ENCODE measurements at regions not wholly inside any gene's neighbourhood (a gene's known extent, or its start where the extent isn't known, plus 50 kb on each side); places are given as distances from the start of the nearest gene placed in this dataset.
"Not testable (repeated sequence)": the region's sequence is repeated elsewhere in the genome, so short reads cannot be mapped to it uniquely, and the experiment has no call there.

DNA sequence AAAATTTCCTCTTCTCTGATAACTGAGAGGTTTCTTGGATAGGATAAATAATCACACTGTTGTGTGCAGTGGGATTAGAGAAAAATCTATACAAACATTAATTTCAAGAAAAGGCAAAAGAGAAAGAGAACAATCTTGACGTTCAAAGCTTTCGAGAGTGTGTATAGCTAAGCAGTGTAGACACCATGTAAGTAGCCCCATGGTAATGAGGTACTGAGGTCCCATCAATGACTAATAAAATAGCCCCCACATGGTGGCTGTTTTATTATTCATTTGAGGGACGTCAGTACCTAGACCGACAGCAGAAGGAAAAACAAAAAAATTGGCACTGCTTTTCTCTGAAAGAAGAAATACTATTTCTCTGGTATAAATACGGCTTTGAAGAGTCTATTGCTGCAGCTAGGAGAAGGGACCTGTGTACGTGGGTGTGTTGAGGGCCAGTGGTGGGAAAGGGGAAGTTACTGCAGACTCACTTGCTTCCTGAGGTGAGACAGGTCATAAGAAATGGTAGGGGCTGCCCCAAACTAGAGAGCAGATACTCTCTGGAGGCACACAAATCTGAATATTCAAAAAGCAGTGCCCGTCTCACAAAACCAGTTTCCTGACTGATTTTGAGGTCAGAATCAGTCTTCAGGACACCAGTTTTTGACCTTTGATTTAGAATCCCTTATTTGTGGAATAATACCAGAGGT, 339.8 kb downstream of the EMP1 start:
- no peak overlapping the region for H3K27ac ChIP-seq (ENCODE audit: low read length)
- H3K9ac ChIP-seq (ENCODE audit: low read length in 2 of 2): no peak overlapping the region
- H3K27me3 ChIP-seq (ENCODE audit: control insufficient read depth in 1 of 2, insufficient read depth in 2 of 2, low read length in 2 of 2): peaks cover 0 to 1% of the 10 kb centered on the region in 2 donors
- no peak overlapping the region for H3K4me3 ChIP-seq (ENCODE audit: low read length in 2 of 2)
- no peaks in the 10 kb centered on the region for H3K9me3 ChIP-seq (ENCODE audit: control insufficient read depth in 2 of 2, low read length in 2 of 2)
- H3K4me1 ChIP-seq (ENCODE audit: control insufficient read depth, insufficient read depth, low read length): peaks cover 2% of the 10 kb centered on the region
- no peaks in the 10 kb centered on the region for H3K36me3 ChIP-seq (ENCODE audit: control insufficient read depth in 2 of 2, insufficient read depth in 2 of 2, low read length in 2 of 2)

DNA sequence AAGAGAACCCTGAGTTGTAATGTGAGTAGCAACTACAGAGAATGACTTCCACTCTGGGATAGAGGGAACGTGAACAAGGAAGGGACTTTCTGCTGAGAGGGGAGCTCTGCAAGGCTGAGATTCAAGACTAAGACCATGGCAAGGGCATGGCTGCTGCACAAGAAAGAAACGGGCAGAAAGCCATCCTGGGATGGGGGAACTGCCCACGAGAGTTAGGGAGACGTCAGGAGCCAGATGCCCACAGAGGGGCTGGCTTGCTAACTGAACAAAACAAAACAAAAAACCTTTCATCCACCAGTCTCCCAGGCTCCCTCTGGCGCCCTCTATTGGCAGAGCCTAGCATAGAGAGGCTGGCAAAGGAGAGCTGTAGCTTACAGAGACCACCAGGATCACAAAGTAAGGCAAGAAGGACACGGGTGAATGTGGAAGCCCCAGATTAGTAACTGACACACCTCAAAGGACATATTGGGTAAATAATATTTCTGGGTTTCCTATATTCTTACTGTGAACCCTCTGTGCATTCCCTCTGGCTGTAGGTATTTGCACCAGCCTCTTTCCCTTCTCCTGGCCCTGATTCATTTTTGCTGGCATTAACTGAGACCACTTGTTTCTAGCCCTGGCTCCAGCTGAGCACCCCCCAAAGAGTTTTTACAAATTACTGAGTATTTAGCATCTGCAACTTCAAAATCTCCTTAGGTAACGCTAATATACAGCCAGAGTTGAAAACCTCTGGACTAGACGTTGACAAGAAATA, 338.3 kb downstream of the EMP1 start:
- Histone ChIP-seq H3K4me3 (ENCODE audit: low read length in 2 of 2) (peak overlapping the region in 1 of 2 donors; percentile 58), H3K36me3 (ENCODE audit: control insufficient read depth in 2 of 2, insufficient read depth in 2 of 2, low read length in 2 of 2) (no peaks in the 10 kb centered on the region), H3K27me3 (ENCODE audit: control insufficient read depth in 1 of 2, insufficient read depth in 2 of 2, low read length in 2 of 2) (no peaks in the 10 kb centered on the region), H3K27ac (ENCODE audit: low read length) (no peak overlapping the region), H3K9me3 (ENCODE audit: control insufficient read depth in 2 of 2, low read length in 2 of 2) (no peaks in the 10 kb centered on the region), H3K4me1 (ENCODE audit: control insufficient read depth, insufficient read depth, low read length) (peaks cover 2% of the 10 kb centered on the region), H3K9ac (ENCODE audit: low read length in 2 of 2) (no peak overlapping the region)

DNA sequence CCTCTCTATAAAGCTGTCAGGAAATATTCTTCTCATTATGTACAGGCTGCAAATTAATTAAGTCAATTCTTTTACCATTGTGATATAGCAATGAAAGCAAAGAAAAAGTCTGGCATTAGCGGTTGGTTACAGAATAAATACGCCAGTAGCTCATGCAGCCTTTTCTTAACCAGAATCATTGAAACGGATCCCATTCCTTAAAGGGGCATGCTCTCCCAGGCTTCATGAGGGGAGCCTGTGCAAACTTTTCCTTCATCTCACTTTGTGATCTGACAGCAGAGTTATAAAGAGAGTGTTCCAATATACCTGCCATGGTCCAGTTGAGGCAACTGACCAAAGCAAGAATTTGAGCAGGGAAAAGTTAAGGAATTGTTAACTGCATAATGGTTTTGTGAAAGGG, 337.7 kb downstream of the EMP1 start:
- H3K9me3 ChIP-seq (ENCODE audit: control insufficient read depth in 2 of 2, low read length in 2 of 2): no peaks in the 10 kb centered on the region
- H3K27ac ChIP-seq (ENCODE audit: low read length): no peak overlapping the region
- no peaks in the 10 kb centered on the region for H3K27me3 ChIP-seq (ENCODE audit: control insufficient read depth in 1 of 2, insufficient read depth in 2 of 2, low read length in 2 of 2)
- H3K36me3 ChIP-seq (ENCODE audit: control insufficient read depth in 2 of 2, insufficient read depth in 2 of 2, low read length in 2 of 2): no peaks in the 10 kb centered on the region
- H3K4me1 ChIP-seq (ENCODE audit: control insufficient read depth, insufficient read depth, low read length): peaks cover 2% of the 10 kb centered on the region
- H3K4me3 ChIP-seq (ENCODE audit: low read length in 2 of 2): peak overlapping the region in 1 of 2 donors; percentile 58
- no peak overlapping the region for H3K9ac ChIP-seq (ENCODE audit: low read length in 2 of 2)

DNA sequence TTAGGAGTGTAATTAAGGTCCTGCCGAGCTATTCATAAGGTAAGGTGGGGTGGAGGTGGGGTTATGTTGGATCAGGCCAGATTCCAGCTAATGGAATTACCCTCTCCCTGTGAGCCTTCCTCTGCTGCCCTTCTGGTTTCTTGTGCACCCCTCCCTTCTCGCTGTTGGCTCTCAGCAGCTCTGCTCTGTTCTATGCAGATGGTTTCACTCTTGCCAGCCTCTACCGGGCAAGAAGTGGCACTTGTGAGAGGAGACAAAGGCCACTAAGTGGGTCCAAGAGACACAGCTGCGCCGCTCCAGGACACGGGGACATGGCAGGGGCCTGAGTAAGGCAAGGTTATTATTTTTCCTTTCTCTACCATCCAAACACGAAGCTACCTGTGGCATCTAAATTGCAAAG, 334.4 kb downstream of the EMP1 start:
- Histone ChIP-seq H3K27me3 (ENCODE audit: control insufficient read depth in 1 of 2, insufficient read depth in 2 of 2, low read length in 2 of 2) (no peaks in the 10 kb centered on the region), H3K36me3 (ENCODE audit: control insufficient read depth in 2 of 2, insufficient read depth in 2 of 2, low read length in 2 of 2) (no peaks in the 10 kb centered on the region), H3K4me1 (ENCODE audit: control insufficient read depth, insufficient read depth, low read length) (peaks cover 2% of the 10 kb centered on the region), H3K4me3 (ENCODE audit: low read length in 2 of 2) (no peak overlapping the region), H3K27ac (ENCODE audit: low read length) (no peak overlapping the region), H3K9ac (ENCODE audit: low read length in 2 of 2) (no peak overlapping the region), H3K9me3 (ENCODE audit: control insufficient read depth in 2 of 2, low read length in 2 of 2) (no peaks in the 10 kb centered on the region)

DNA sequence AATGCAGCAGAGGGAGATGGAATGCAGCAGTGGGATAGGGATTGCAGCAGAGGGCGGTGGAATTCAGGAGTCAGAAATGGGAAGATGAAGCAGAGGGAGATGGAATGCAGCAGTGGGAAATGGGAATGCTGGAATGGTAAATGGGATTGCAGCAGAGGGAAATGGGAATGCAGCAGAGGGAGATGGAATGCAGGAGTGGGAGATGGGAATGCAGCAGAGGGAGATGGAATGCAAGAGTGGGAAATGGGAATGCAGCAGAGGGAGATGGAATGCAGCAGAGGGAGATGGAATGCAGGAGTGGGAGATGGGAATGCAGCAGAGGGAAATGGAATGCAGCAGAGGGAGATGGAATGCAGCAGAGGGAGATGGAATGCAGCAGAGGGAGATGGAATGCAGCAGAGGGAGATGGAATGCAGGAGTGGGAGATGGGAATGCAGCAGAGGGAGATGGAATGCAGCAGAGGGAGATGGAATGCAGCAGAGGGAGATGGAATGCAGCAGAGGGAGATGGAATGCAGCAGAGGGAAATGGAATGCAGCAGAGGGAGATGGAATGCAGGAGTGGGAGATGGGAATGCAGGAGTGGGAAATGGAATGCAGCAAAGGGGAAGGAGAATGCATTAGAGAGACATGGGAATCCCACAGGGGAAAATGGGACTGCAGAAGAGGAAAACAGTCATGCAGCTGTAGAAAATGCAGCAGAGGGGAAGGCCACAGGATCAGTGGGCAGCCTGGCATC, 329.8 kb downstream of the EMP1 start:
- not testable (repeated sequence) for H3K27ac ChIP-seq (ENCODE audit: low read length); H3K4me1 ChIP-seq (ENCODE audit: control insufficient read depth, insufficient read depth, low read length); H3K9ac ChIP-seq (ENCODE audit: low read length in 2 of 2); H3K9me3 ChIP-seq (ENCODE audit: control insufficient read depth in 2 of 2, low read length in 2 of 2); H3K4me3 ChIP-seq (ENCODE audit: low read length in 2 of 2); H3K27me3 ChIP-seq (ENCODE audit: control insufficient read depth in 1 of 2, insufficient read depth in 2 of 2, low read length in 2 of 2); H3K36me3 ChIP-seq (ENCODE audit: control insufficient read depth in 2 of 2, insufficient read depth in 2 of 2, low read length in 2 of 2)

DNA sequence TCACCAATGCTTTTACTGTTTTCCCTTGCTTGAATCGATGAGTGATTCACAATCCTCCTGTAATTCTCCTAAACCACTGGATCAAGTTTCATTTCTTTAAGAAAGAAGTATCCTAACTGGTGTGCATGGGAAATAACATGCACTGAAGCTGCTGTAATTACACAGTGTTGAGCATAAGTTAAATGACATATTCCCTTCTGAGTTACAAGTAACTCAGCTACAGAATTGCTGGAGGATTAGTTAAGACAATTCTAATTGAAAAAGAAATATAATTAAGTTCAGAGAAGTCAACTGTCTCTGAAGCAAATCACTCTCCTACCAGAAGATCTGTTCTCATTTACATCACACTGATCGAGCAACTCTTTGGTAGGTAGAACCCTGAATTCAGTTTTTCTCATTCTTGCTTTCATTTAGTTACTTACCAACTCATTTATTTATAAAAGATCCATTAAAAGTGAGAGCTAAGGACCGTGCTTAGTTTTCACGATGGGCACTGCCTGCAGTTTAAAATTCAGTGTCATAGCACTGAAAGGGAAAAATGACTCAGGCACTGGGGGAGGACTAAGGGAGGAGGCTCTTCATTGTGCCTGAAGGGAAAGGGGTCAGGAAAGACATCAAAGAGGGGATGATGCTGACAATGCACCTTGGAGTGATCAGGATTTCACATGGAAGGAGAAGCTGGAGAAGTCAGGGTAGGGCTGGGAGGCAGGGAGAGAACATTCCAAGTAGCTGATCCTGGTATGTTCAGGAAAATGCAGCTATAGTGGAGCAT, 327.2 kb downstream of the EMP1 start:
- Histone ChIP-seq H3K4me3 (ENCODE audit: low read length in 2 of 2) (no peak overlapping the region), H3K9me3 (ENCODE audit: control insufficient read depth in 2 of 2, low read length in 2 of 2) (no peaks in the 10 kb centered on the region), H3K27ac (ENCODE audit: low read length) (no peak overlapping the region), H3K9ac (ENCODE audit: low read length in 2 of 2) (no peak overlapping the region), H3K36me3 (ENCODE audit: control insufficient read depth in 2 of 2, insufficient read depth in 2 of 2, low read length in 2 of 2) (no peaks in the 10 kb centered on the region), H3K27me3 (ENCODE audit: control insufficient read depth in 1 of 2, insufficient read depth in 2 of 2, low read length in 2 of 2) (no peaks in the 10 kb centered on the region), H3K4me1 (ENCODE audit: control insufficient read depth, insufficient read depth, low read length) (peaks cover 3% of the 10 kb centered on the region)

DNA sequence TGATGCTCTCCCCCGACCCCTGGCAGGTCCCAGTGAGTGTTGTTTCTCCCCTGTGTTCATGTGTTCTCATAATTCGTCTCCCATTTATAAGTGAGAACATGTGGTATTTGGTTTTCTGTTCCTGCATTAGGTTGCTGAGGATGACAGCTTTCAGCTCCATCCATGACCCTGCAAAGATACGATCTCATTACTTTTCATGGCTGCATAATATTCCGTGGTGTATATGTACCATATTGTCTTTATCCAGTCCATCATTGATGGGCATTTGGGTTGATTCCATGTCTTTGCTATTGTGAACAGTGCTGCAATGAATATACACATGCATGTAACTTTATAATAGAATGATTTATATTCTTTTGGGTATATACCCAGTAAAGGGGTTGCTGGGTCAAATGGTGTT, 321.5 kb downstream of the EMP1 start:
- H3K9me3 ChIP-seq (ENCODE audit: control insufficient read depth in 2 of 2, low read length in 2 of 2); H3K4me3 ChIP-seq (ENCODE audit: low read length in 2 of 2); H3K27ac ChIP-seq (ENCODE audit: low read length); H3K36me3 ChIP-seq (ENCODE audit: control insufficient read depth in 2 of 2, insufficient read depth in 2 of 2, low read length in 2 of 2); H3K9ac ChIP-seq (ENCODE audit: low read length in 2 of 2); H3K4me1 ChIP-seq (ENCODE audit: control insufficient read depth, insufficient read depth, low read length); H3K27me3 ChIP-seq (ENCODE audit: control insufficient read depth in 1 of 2, insufficient read depth in 2 of 2, low read length in 2 of 2): not testable (repeated sequence)

DNA sequence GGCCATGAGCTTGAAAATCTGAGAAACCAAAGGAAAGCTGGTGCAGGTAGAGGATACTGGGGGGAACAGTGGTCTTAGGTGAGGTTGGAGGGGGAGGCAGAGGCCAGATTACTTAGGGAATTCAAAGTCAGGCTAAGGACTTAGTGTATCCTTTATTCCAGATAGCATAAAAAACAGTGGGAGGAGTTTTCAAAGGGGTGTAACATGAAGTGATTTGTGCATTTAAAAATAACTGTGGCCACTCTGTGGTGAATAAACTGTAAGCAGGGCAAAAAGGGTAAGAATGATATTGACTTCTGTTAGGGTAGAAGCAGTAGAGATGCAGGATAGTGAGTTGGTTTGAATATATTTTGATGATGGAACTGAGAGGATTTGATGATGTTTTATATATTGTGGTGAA, 313.2 kb downstream of the EMP1 start:
- Histone ChIP-seq H3K9me3 (ENCODE audit: control insufficient read depth in 2 of 2, low read length in 2 of 2) (peaks cover 0 to 2% of the 10 kb centered on the region in 2 donors), H3K4me3 (ENCODE audit: low read length in 2 of 2) (no peak overlapping the region), H3K27me3 (ENCODE audit: control insufficient read depth in 1 of 2, insufficient read depth in 2 of 2, low read length in 2 of 2) (no peaks in the 10 kb centered on the region)

DNA sequence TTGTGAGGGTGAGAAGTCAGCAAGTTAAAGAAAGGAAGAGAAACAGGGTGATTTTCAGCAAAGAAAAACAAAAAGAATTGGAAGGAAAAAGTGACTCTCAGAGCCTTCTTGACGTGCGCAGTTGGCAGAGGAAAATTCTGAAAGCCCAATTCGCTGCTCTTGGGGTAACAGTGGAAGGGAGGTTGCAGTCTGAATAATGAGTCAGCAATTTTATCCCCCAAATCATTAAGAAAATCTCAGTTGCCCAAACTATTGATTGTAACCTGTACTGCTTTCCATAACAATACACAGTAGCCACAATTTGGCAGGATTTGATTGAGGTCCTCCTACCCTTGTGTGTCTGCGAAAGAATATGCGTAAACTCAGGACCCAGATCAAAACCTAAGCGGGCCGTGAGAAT, 309.1 kb downstream of the EMP1 start:
- Histone ChIP-seq H3K4me1 (ENCODE audit: control insufficient read depth, insufficient read depth, low read length) (no peaks in the 10 kb centered on the region), H3K4me3 (ENCODE audit: low read length in 2 of 2) (no peak overlapping the region), H3K9ac (ENCODE audit: low read length in 2 of 2) (no peak overlapping the region), H3K9me3 (ENCODE audit: control insufficient read depth in 2 of 2, low read length in 2 of 2) (no peaks in the 10 kb centered on the region), H3K27me3 (ENCODE audit: control insufficient read depth in 1 of 2, insufficient read depth in 2 of 2, low read length in 2 of 2) (no peaks in the 10 kb centered on the region), H3K27ac (ENCODE audit: low read length) (no peak overlapping the region), H3K36me3 (ENCODE audit: control insufficient read depth in 2 of 2, insufficient read depth in 2 of 2, low read length in 2 of 2) (no peaks in the 10 kb centered on the region)

More for the DNA sequence above, 313.2 kb downstream of the EMP1 start:
- Histone ChIP-seq H3K9ac (ENCODE audit: low read length in 2 of 2) (no peak overlapping the region), H3K36me3 (ENCODE audit: control insufficient read depth in 2 of 2, insufficient read depth in 2 of 2, low read length in 2 of 2) (no peaks in the 10 kb centered on the region), H3K4me1 (ENCODE audit: control insufficient read depth, insufficient read depth, low read length) (no peaks in the 10 kb centered on the region), H3K27ac (ENCODE audit: low read length) (no peak overlapping the region)

DNA sequence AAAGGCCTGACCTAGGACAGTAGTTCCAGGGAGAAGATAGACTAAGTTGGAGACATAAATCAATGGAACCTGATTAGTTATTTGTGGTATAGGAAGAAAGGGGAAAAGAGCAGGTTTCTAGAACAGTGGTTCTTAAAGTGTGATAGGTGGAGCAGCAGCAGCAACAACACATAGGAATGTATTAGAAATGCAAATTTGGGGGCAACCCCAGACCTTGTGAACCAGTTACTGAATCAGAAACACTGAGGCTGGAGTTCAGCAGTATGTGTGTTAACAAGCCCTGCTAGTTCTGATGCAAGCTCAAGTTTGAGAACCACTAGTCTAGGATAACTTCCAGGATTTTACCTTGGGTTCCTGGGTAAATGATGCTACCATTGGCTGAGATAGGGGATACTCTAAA, 308.7 kb downstream of the EMP1 start:
- Histone ChIP-seq H3K27me3 (ENCODE audit: control insufficient read depth in 1 of 2, insufficient read depth in 2 of 2, low read length in 2 of 2) (no peaks in the 10 kb centered on the region), H3K36me3 (ENCODE audit: control insufficient read depth in 2 of 2, insufficient read depth in 2 of 2, low read length in 2 of 2) (no peaks in the 10 kb centered on the region), H3K4me1 (ENCODE audit: control insufficient read depth, insufficient read depth, low read length) (no peaks in the 10 kb centered on the region), H3K4me3 (ENCODE audit: low read length in 2 of 2) (no peak overlapping the region), H3K27ac (ENCODE audit: low read length) (no peak overlapping the region), H3K9ac (ENCODE audit: low read length in 2 of 2) (no peak overlapping the region), H3K9me3 (ENCODE audit: control insufficient read depth in 2 of 2, low read length in 2 of 2) (no peaks in the 10 kb centered on the region)
